CD4-positive, alpha-beta T cell treated with Interleukin-6 for 4 hours (primary cell): ENCODE measurements at regions not wholly inside any gene's neighbourhood (a gene's known extent, or its start where the extent isn't known, plus 50 kb on each side); places are given as distances from the start of the nearest gene placed in this dataset.
A peak's percentile ranks its signal among the peaks of the same experiment; 100 is the strongest.

Experiments
- DNase-seq: peaks from one replicate; pipeline ENCODE4 v3.0.0-alpha.2; 2020; ENCODE audit warnings: mixed read lengths

- DNase-seq, result no peak
Observed at GRCh38 chr13:107223867-107224266, 655.9 kb upstream of the ARGLU1 start.

- DNase-seq, result no peak
Observed at GRCh38 chr13:107222597-107222996, 654.7 kb upstream of the ARGLU1 start.

GRCh38 chr13:107220245-107220644 lies 652.3 kb upstream of the ARGLU1 start:
- DNase-seq, result no peak

- no peak for DNase-seq
Observed at GRCh38 chr13:107217251-107217650, 649.3 kb upstream of the ARGLU1 start.

- DNase-seq, result no peak
Observed at GRCh38 chr13:107216046-107216755, 648.3 kb upstream of the ARGLU1 start.

GRCh38 chr13:107211073-107211472 lies 643.1 kb upstream of the ARGLU1 start:
- peak; percentile 25 for DNase-seq

GRCh38 chr13:107210723-107211030 lies 642.7 kb upstream of the ARGLU1 start:
- no peak for DNase-seq

- no peak for DNase-seq
Observed at GRCh38 chr13:107209824-107210722, 642.1 kb upstream of the ARGLU1 start.

- DNase-seq, result no peak
Observed at GRCh38 chr13:107208889-107209288, 641.0 kb upstream of the ARGLU1 start.

GRCh38 chr13:107205318-107206104 lies 637.6 kb upstream of the ARGLU1 start:
- peak; percentile 47 for DNase-seq

GRCh38 chr13:107203146-107203847 lies 635.4 kb upstream of the ARGLU1 start:
- DNase-seq, result no peak

- no peak for DNase-seq
Observed at GRCh38 chr13:107202371-107203023, 634.6 kb upstream of the ARGLU1 start.

GRCh38 chr13:107200491-107200890 lies 632.6 kb upstream of the ARGLU1 start:
- no peak for DNase-seq

GRCh38 chr13:107192289-107192688 lies 624.4 kb upstream of the ARGLU1 start:
- DNase-seq, result no peak

GRCh38 chr13:107190065-107190464 lies 622.1 kb upstream of the ARGLU1 start:
- DNase-seq, result no peak

GRCh38 chr13:107185889-107186288 lies 618.0 kb upstream of the ARGLU1 start:
- no peak for DNase-seq

- DNase-seq, result no peak
Observed at GRCh38 chr13:107170270-107170931, 602.5 kb upstream of the ARGLU1 start.

- no peak for DNase-seq
Observed at GRCh38 chr13:107157271-107157670, 589.3 kb upstream of the ARGLU1 start.

- no peak for DNase-seq
Observed at GRCh38 chr13:107144432-107144831, 576.5 kb upstream of the ARGLU1 start.

- no peak for DNase-seq
Observed at GRCh38 chr13:107141767-107142166, 573.8 kb upstream of the ARGLU1 start.

- DNase-seq, result no peak
Observed at GRCh38 chr13:107139006-107139405, 571.1 kb upstream of the ARGLU1 start.

- no peak for DNase-seq
Observed at GRCh38 chr13:107138486-107138885, 570.5 kb upstream of the ARGLU1 start.
